H9 (cell line): ENCODE measurements at regions not wholly inside any gene's neighbourhood (a gene's known extent, or its start where the extent isn't known, plus 50 kb on each side); places are given as distances from the start of the nearest gene placed in this dataset.
A peak's percentile ranks its signal among the peaks of the same experiment; 100 is the strongest.

Experiments used
- DNase-seq: peaks from one replicate; pipeline ENCODE4 v3.0.0-alpha.2; 2017
- H2AFZ ChIP-seq: one replicate; pipeline ENCODE4 v1.6.1; 2013; ENCODE audit warnings: mild to moderate bottlenecking, low read length, control low read depth, moderate library complexity
- H2AK5ac ChIP-seq: 2 replicates; pipeline ENCODE4 v1.6.1; 2013; ENCODE audit warnings: low read length, control low read depth, mixed read lengths; ENCODE audit not compliant: insufficient read length
- H2BK120ac ChIP-seq: one replicate; pipeline ENCODE4 v1.6.1; 2013; ENCODE audit warnings: low read depth, mild to moderate bottlenecking, low read length, control low read depth, inconsistent platforms; ENCODE audit not compliant: poor library complexity, severe bottlenecking
- H2BK12ac ChIP-seq: 2 replicates; pipeline ENCODE4 v1.6.1; 2013; ENCODE audit warnings: low read length, control low read depth, mixed read lengths, low read depth; ENCODE audit not compliant: insufficient read length
- H2BK15ac ChIP-seq: 2 replicates; pipeline ENCODE4 v1.6.1; 2013; ENCODE audit warnings: low read depth, low read length, control low read depth
- H2BK20ac ChIP-seq: one replicate; pipeline ENCODE4 v1.6.1; 2013; ENCODE audit warnings: low read depth, mild to moderate bottlenecking, low read length, control low read depth, inconsistent platforms; ENCODE audit not compliant: poor library complexity, severe bottlenecking
- H2BK5ac ChIP-seq: 2 replicates; pipeline ENCODE4 v1.6.1; 2013; ENCODE audit warnings: low read length, control low read depth, mixed read lengths; ENCODE audit not compliant: insufficient read length
- H3K14ac ChIP-seq: 2 replicates; pipeline ENCODE4 v1.6.1; 2013; ENCODE audit warnings: low read length, control low read depth; ENCODE audit not compliant: insufficient read depth
- H3K18ac ChIP-seq: 2 replicates; pipeline ENCODE4 v1.6.1; 2013; ENCODE audit warnings: low read depth, mild to moderate bottlenecking, mixed read lengths, low read length, control low read depth; ENCODE audit not compliant: insufficient read length
- H3K23ac ChIP-seq: 2 replicates; pipeline ENCODE4 v1.6.1; 2013; ENCODE audit warnings: low read length, control low read depth, mixed read lengths, low read depth; ENCODE audit not compliant: insufficient read length
- H3K23me2 ChIP-seq: 2 replicates; pipeline ENCODE4 v1.6.1; 2013; ENCODE audit warnings: low read depth, mild to moderate bottlenecking, mixed read lengths, low read length, control low read depth; ENCODE audit not compliant: insufficient read length, poor library complexity, severe bottlenecking
- H3K27ac ChIP-seq: 2 replicates; pipeline ENCODE4 v1.5.1; 2013; ENCODE audit warnings: low read length, control low read depth, mixed read lengths, low read depth; ENCODE audit not compliant: insufficient read length
- H3K27me3 ChIP-seq: 2 replicates; pipeline ENCODE4 v1.6.1; 2013; ENCODE audit warnings: low read length, control low read depth, inconsistent platforms; ENCODE audit not compliant: insufficient read depth
- H3K4ac ChIP-seq: 2 replicates; pipeline ENCODE4 v1.6.1; 2013; ENCODE audit warnings: low read depth, mild to moderate bottlenecking, control low read depth, inconsistent platforms, low read length, moderate library complexity
- H3K4me1 ChIP-seq: 2 replicates; pipeline ENCODE4 v1.6.1; 2013; ENCODE audit warnings: low read length, control low read depth, inconsistent platforms; ENCODE audit not compliant: insufficient read depth
- H3K4me2 ChIP-seq: 2 replicates; pipeline ENCODE4 v1.6.1; 2013; ENCODE audit warnings: low read length, control low read depth, mixed read lengths; ENCODE audit not compliant: insufficient read length, insufficient read depth
- H3K56ac ChIP-seq: 2 replicates; pipeline ENCODE4 v1.6.1; 2013; ENCODE audit warnings: low read depth, mild to moderate bottlenecking, mixed read lengths, low read length, control low read depth; ENCODE audit not compliant: insufficient read length
- H3K79me1 ChIP-seq: 2 replicates; pipeline ENCODE4 v1.6.1; 2013; ENCODE audit warnings: low read depth, mild to moderate bottlenecking, moderate library complexity, low read length, control low read depth, inconsistent platforms; ENCODE audit not compliant: insufficient read depth, poor library complexity, severe bottlenecking
- H3K79me2 ChIP-seq: 2 replicates; pipeline ENCODE4 v1.6.1; 2013; ENCODE audit warnings: low read length, control low read depth, inconsistent platforms; ENCODE audit not compliant: insufficient read depth
- H3K9ac ChIP-seq: 2 replicates; pipeline ENCODE4 v1.6.1; 2013; ENCODE audit warnings: low read length, control low read depth, mixed read lengths; ENCODE audit not compliant: insufficient read length; ENCODE audit errors: extremely low read depth
- H3K9me3 ChIP-seq: one replicate; pipeline ENCODE4 v1.6.1; 2013; ENCODE audit warnings: low read depth, low read length, inconsistent platforms; ENCODE audit not compliant: control insufficient read depth
- H3T11ph ChIP-seq: one replicate; pipeline ENCODE4 v1.6.1; 2013; ENCODE audit warnings: mild to moderate bottlenecking, low read length, control low read depth, inconsistent platforms
- H4K20me1 ChIP-seq: one replicate; pipeline ENCODE4 v1.6.1; 2013; ENCODE audit not compliant: control insufficient read depth, insufficient read length, insufficient read depth
- H4K5ac ChIP-seq: 2 replicates; pipeline ENCODE4 v1.6.1; 2013; ENCODE audit warnings: low read depth, mild to moderate bottlenecking, mixed read lengths, low read length, control low read depth; ENCODE audit not compliant: insufficient read length
- H4K8ac ChIP-seq: replicated peaks from 2 replicates; pipeline ENCODE4 v1.6.1; 2013; ENCODE audit warnings: low read length, control low read depth, mixed read lengths, low read depth; ENCODE audit not compliant: insufficient read length
- H4K91ac ChIP-seq: 2 replicates; pipeline ENCODE4 v1.6.1; 2013; ENCODE audit warnings: low read depth, mild to moderate bottlenecking, moderate library complexity, mixed read lengths, low read length, control low read depth; ENCODE audit not compliant: insufficient read length
- H3K27ac Mint-ChIP-seq, 3 experiments: 2 replicates in 2 of 3; 3 replicates in 1 of 3; pipeline ENCODE4 v1.8.0; 2020 to 2021; ENCODE audit warnings: mixed read lengths in 3 of 3, mild to moderate bottlenecking in 1 of 3, moderate library complexity in 1 of 3
- H3K27me3 Mint-ChIP-seq: 2 replicates; pipeline ENCODE4 v1.8.0; 2021; ENCODE audit warnings: low read depth, mild to moderate bottlenecking, moderate library complexity, mixed read lengths
- H3K36me3 Mint-ChIP-seq, 3 experiments: 2 replicates in 2 of 3; 3 replicates in 1 of 3; pipeline ENCODE4 v1.8.0; 2020 to 2021; ENCODE audit warnings: low read depth in 3 of 3, mixed read lengths in 3 of 3; ENCODE audit not compliant: insufficient read depth in 1 of 3
- H3K4me1 Mint-ChIP-seq, 2 experiments: 2 replicates each; pipeline ENCODE4 v1.8.0; 2020; ENCODE audit warnings: mixed read lengths in 2 of 2
- H3K4me3 Mint-ChIP-seq, 2 experiments: 2 replicates in 1 of 2; 3 replicates in 1 of 2; pipeline ENCODE4 v1.8.0; 2020 to 2021; ENCODE audit warnings: mild to moderate bottlenecking in 2 of 2, mixed read lengths in 2 of 2, moderate library complexity in 1 of 2
- H3K9me3 Mint-ChIP-seq, 2 experiments: 2 replicates in 1 of 2; 3 replicates in 1 of 2; pipeline ENCODE4 v1.8.0; 2020; ENCODE audit warnings: mild to moderate bottlenecking in 2 of 2, mixed read lengths in 2 of 2, moderate library complexity in 1 of 2
- WGBS: extraction: QIAGEN DNeasy Blood & Tissue Kit; methylation state at CpG from one replicate; pipeline ENCODE4 v1.1.7; 2013; ENCODE audit warnings: missing lambda C conversion rate, low lambda C conversion rate, mixed read lengths; ENCODE audit not compliant: insufficient read length; ENCODE audit errors: extremely low coverage; 5-methylcytosine and 5-hydroxymethylcytosine counted together
- TF ChIP-seq, protein P1 (sequence below): fragments of 200-600 bp; sonication (generic); conservative IDR thresholded peaks from 3 replicates; pipeline ENCODE4 v1.8.0; 2021; ENCODE audit warnings: antibody characterized with exemption, mild to moderate bottlenecking

DNA sequence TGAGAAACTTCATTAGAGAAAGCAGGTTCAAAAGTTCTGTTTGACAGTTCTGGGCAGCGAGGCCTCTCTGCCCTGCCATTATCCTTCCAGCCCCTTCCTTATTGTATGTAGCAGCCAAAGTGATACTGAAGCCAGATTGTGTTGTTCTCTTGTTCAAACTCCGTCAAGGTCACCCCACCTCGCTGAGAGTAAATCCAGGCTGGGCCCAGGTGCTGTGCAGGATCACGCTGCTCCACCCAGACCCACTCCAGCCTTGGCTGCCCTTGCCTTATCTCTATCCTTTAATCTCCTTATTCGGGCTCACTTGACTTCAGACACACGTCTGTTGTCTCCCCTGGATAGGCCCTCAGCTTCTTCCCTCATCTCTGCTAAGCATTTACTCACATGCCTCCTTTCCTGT lies 196.1 kb downstream of the CPS1 start:
- Histone ChIP-seq H3K4ac (no peak overlapping the region), H3T11ph (no peak overlapping the region), H2AK5ac (no peak overlapping the region), H3K79me1 (no peaks in the 10 kb centered on the region), H4K8ac (no peak overlapping the region), H3K18ac (no peak overlapping the region), H3K4me1 (no peaks in the 10 kb centered on the region), H3K23me2 (no peaks in the 10 kb centered on the region), H2BK120ac (no peak overlapping the region), H3K9me3 (no peaks in the 10 kb centered on the region), H3K27ac (no peak overlapping the region), H4K91ac (no peak overlapping the region), H4K5ac (no peak overlapping the region), H2BK15ac (no peak overlapping the region), H3K27me3 (no peaks in the 10 kb centered on the region), H3K23ac (no peak overlapping the region), H2BK5ac (no peak overlapping the region), H2AFZ (no peak overlapping the region), H3K9ac (no peak overlapping the region), H4K20me1 (no peaks in the 10 kb centered on the region), H2BK20ac (no peak overlapping the region), H3K56ac (no peak overlapping the region), H3K14ac (no peak overlapping the region; the same call in 1 of the 2 replicates), H3K79me2 (no peaks in the 10 kb centered on the region), H2BK12ac (no peak overlapping the region), H3K4me2 (no peak overlapping the region)
- peaks cover 5 to 6% of the 10 kb centered on the region in 2 experiments; a peak in 2 of 4 replicates for H3K4me1 Mint-ChIP-seq
- no peaks in the 10 kb centered on the region for H3K36me3 Mint-ChIP-seq
- no peaks in the 10 kb centered on the region for H3K27me3 Mint-ChIP-seq
- peak overlapping the region in 2 of 3 experiments; percentile 17 to 84; a peak in 3 of 7 replicates for H3K27ac Mint-ChIP-seq
- DNase-seq, result no peak
- H3K9me3 Mint-ChIP-seq, result no peaks in the 10 kb centered on the region
- H3K4me3 Mint-ChIP-seq, result no peak overlapping the region
- no CpG with 5 or more reads among the region's 6 CpGs for WGBS
- TF ChIP-seq, protein P1, sequence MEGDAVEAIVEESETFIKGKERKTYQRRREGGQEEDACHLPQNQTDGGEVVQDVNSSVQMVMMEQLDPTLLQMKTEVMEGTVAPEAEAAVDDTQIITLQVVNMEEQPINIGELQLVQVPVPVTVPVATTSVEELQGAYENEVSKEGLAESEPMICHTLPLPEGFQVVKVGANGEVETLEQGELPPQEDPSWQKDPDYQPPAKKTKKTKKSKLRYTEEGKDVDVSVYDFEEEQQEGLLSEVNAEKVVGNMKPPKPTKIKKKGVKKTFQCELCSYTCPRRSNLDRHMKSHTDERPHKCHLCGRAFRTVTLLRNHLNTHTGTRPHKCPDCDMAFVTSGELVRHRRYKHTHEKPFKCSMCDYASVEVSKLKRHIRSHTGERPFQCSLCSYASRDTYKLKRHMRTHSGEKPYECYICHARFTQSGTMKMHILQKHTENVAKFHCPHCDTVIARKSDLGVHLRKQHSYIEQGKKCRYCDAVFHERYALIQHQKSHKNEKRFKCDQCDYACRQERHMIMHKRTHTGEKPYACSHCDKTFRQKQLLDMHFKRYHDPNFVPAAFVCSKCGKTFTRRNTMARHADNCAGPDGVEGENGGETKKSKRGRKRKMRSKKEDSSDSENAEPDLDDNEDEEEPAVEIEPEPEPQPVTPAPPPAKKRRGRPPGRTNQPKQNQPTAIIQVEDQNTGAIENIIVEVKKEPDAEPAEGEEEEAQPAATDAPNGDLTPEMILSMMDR, result no peak
